ENCODE measurements at regions not wholly inside any gene's neighbourhood (a gene's known extent, or its start where the extent isn't known, plus 50 kb on each side); places are given as distances from the start of the nearest gene placed in this dataset.

- TF ChIP-seq SIN3A (IDR thresholded peaks at IDR 0.05; ENCODE audit: borderline replicate concordance, insufficient read depth, low read length) (no peak), TAF1 (IDR thresholded peaks at IDR 0.05; ENCODE audit: borderline replicate concordance, insufficient read depth, low read length) (no peak), POLR2AphosphoS5 (IDR thresholded peaks at IDR 0.05; ENCODE audit: low read depth, low read length) (no peak)
- TF ChIP-seq, protein P1, sequence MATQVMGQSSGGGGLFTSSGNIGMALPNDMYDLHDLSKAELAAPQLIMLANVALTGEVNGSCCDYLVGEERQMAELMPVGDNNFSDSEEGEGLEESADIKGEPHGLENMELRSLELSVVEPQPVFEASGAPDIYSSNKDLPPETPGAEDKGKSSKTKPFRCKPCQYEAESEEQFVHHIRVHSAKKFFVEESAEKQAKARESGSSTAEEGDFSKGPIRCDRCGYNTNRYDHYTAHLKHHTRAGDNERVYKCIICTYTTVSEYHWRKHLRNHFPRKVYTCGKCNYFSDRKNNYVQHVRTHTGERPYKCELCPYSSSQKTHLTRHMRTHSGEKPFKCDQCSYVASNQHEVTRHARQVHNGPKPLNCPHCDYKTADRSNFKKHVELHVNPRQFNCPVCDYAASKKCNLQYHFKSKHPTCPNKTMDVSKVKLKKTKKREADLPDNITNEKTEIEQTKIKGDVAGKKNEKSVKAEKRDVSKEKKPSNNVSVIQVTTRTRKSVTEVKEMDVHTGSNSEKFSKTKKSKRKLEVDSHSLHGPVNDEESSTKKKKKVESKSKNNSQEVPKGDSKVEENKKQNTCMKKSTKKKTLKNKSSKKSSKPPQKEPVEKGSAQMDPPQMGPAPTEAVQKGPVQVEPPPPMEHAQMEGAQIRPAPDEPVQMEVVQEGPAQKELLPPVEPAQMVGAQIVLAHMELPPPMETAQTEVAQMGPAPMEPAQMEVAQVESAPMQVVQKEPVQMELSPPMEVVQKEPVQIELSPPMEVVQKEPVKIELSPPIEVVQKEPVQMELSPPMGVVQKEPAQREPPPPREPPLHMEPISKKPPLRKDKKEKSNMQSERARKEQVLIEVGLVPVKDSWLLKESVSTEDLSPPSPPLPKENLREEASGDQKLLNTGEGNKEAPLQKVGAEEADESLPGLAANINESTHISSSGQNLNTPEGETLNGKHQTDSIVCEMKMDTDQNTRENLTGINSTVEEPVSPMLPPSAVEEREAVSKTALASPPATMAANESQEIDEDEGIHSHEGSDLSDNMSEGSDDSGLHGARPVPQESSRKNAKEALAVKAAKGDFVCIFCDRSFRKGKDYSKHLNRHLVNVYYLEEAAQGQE (IDR thresholded peaks at IDR 0.05; ENCODE audit: insufficient read depth in 1 of 2, low read depth in 2 of 2, low read length in 2 of 2) = no peak
Observed at GRCh38 chr13:79917628-79918027, 423.3 kb downstream of the SPRY2 start.

All from PFSK-1 (cell line).